Pancreas (tissue), 10 donors: ENCODE measurements at regions not wholly inside any gene's neighbourhood (a gene's known extent, or its start where the extent isn't known, plus 50 kb on each side); places are given as distances from the start of the nearest gene placed in this dataset.

Source experiments
- ATAC-seq, 4 donors: fragments of 200-7000 bp; cut with Tn5 transposase; one replicate each; pipeline versions ENCODE4 v1.8.0 to v1.9.1; 2020; ENCODE audit warnings: mild to moderate bottlenecking in 4 of 4, moderate library complexity in 4 of 4
- DNase-seq, 6 donors: peaks; one replicate each; pipeline ENCODE4 v3.0.0-alpha.2; 2020
- FAIRE-seq: peaks from 2 replicates; lab custom pipeline; 2012; peaks lifted over from hg19 to GRCh38; lab: Jason Lieb, UNC
- H3K27ac ChIP-seq, 4 donors: fragments of 200-600 bp; sonication (generic); 1 replicate in 3 of 4; 2 replicates in 1 of 4; pipeline versions ENCODE4 v1.5.0 to v1.8.0; 2020
- H3K27me3 ChIP-seq, 4 donors: fragments of 200-600 bp; one replicate each; pipeline ENCODE4 v1.8.0; 2021
- H3K36me3 ChIP-seq, 3 donors: fragments of 200-600 bp; sonication (generic) in 1 of 3; one replicate each; pipeline versions ENCODE4 v1.5.0 to v1.8.0; 2020 to 2021
- H3K4me1 ChIP-seq, 3 donors: fragments of 200-600 bp; one replicate each; pipeline ENCODE4 v1.8.0; 2021
- H3K4me3 ChIP-seq, 4 donors: fragments of 200-600 bp; sonication (generic) in 2 of 4; one replicate each; pipeline versions ENCODE4 v1.5.0 to v1.8.0; 2020 to 2021
- H3K9me3 ChIP-seq, 4 donors: fragments of 200-600 bp; one replicate each; pipeline ENCODE4 v1.8.0; 2021
- WGBS, 2 donors: extraction: QIAGEN DNeasy Blood & Tissue Kit; methylation state at CpG; one replicate each; pipeline ENCODE4 v1.1.7; 2013; 5-methylcytosine and 5-hydroxymethylcytosine counted together
- intact Hi-C, 3 donors: fragments of 100-400 bp; cut with DNase I; formaldehyde crosslinking; loops; one replicate each; pipeline versions ENCODE4 v1.11.1 to v1.14.2; 2022
- TF ChIP-seq, protein P1 (sequence below), 4 donors: fragments of 200-600 bp; sonication (generic) in 3 of 4; IDR thresholded peaks; one replicate each; pipeline versions ENCODE4 v1.5.0 to v1.8.0; 2021; ENCODE audit warnings: antibody characterized with exemption in 4 of 4
- donor health status: healthy with polysubstance abuse.
- donor health status: DM: no; HTN: no; CAD: no; lungs with moderate emphysema.
- donor health status: DM: no; HTN: no; CAD: no.
- donor health status: control.
- donor health status: control.
- donor health status: Bipolar disorder and iron deficiency.
- donor health status: DM: yes; HTN: yes; CAD: no.
- donor health status: DM: no; HTN: no; CAD: no.
- donor health status: DM: no; HTN: no; CAD: no.
- donor health status: DM: yes; HTN: yes; CAD: no.

DNA sequence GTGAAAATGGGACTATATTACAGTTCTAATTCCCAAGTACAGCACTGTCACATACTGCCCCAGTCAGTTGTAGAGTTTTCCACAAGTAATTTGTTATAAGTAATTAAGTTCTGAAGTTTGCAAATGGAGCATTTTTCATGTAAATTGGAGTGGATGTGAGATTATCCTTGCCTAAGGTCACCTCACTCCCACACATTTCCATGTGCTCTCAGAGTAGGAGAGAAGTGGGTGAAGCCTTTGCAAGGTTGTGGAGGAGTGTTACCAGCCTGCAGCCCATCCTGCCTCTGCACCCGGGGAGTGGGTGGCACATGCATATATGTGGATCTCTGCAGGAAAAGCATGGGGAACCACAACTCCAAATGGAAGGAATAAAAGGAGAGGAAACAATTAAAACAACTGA lies 169.8 kb downstream of the CD47 start:
- Histone ChIP-seq H3K36me3 (no peaks in the 10 kb centered on the region), H3K27me3 (no peaks in the 10 kb centered on the region), H3K4me1 (no peaks in the 10 kb centered on the region), H3K9me3 (no peaks in the 10 kb centered on the region), H3K4me3 (no peak overlapping the region), H3K27ac (no peak overlapping the region)
- ATAC-seq = no peak
- TF ChIP-seq, protein P1, sequence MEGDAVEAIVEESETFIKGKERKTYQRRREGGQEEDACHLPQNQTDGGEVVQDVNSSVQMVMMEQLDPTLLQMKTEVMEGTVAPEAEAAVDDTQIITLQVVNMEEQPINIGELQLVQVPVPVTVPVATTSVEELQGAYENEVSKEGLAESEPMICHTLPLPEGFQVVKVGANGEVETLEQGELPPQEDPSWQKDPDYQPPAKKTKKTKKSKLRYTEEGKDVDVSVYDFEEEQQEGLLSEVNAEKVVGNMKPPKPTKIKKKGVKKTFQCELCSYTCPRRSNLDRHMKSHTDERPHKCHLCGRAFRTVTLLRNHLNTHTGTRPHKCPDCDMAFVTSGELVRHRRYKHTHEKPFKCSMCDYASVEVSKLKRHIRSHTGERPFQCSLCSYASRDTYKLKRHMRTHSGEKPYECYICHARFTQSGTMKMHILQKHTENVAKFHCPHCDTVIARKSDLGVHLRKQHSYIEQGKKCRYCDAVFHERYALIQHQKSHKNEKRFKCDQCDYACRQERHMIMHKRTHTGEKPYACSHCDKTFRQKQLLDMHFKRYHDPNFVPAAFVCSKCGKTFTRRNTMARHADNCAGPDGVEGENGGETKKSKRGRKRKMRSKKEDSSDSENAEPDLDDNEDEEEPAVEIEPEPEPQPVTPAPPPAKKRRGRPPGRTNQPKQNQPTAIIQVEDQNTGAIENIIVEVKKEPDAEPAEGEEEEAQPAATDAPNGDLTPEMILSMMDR (IDR thresholded peaks at IDR 0.05) = no peak
- intact Hi-C loops = no loop called here
- DNase-seq = no peak
- WGBS, 2 donors = 79 to 95% methylated on average over 1 of the region's 1 CpG
- FAIRE-seq = no peak

DNA sequence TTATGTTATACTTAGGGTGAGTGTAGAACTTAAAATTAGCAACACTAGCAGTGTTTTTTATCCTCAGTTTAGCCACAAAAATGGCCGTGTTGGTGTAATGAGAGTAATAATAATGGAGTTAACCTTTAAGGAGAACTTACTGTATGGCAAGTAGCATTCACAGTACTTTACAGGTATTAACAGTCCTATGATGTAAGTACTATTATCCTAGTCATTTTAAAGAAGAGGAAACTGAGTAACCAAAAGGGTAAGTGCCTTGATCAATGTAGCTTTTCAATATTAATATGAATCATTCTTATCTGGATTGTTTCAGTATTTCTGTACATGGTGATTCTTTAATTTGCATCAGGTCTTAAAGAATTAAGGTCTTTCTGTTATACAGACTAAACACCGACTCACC lies 170.3 kb downstream of the CD47 start:
- WGBS, 2 donors = 70 to 74% methylated on average over 2 of the region's 2 CpGs
- H3K9me3 ChIP-seq = no peaks in the 10 kb centered on the region
- H3K27ac ChIP-seq = no peak overlapping the region
- TF ChIP-seq, protein P1 (IDR thresholded peaks at IDR 0.05) = no peak
- no peaks in the 10 kb centered on the region for H3K36me3 ChIP-seq
- no peak overlapping the region for H3K4me3 ChIP-seq
- DNase-seq = no peak
- intact Hi-C loops = no loop called here
- no peak for ATAC-seq
- FAIRE-seq = no peak
- H3K4me1 ChIP-seq = no peaks in the 10 kb centered on the region
- H3K27me3 ChIP-seq = no peaks in the 10 kb centered on the region

DNA sequence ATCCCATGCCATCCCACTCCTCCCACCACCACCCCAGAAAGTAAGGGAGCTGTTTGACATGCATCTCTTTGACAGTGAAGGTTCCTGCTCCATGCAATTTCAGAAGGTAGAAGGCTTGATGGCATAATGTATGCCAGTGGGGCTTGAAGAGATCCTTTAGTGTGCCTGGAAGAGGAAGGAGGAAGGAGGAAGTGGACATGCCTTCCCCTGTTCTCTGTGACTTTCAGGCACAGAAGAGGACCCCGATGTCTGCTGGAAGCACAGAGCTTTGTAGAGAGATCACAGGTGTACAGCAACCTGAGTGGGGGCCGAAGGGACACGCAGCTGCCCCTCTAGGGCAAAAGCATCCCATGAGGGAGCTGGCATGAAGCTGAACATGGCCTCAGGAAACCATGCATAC lies 171.6 kb downstream of the CD47 start:
- FAIRE-seq = no peak
- no peak for ATAC-seq
- Histone ChIP-seq H3K27me3 (no peaks in the 10 kb centered on the region), H3K4me3 (no peak overlapping the region), H3K27ac (no peak overlapping the region), H3K9me3 (no peaks in the 10 kb centered on the region), H3K4me1 (no peaks in the 10 kb centered on the region), H3K36me3 (no peaks in the 10 kb centered on the region)
- TF ChIP-seq, protein P1 (IDR thresholded peaks at IDR 0.05) = no peak
- DNase-seq = no peak
- 57 to 73% methylated on average over 3 of the region's 3 CpGs for WGBS, 2 donors
- intact Hi-C loops = no loop called here

DNA sequence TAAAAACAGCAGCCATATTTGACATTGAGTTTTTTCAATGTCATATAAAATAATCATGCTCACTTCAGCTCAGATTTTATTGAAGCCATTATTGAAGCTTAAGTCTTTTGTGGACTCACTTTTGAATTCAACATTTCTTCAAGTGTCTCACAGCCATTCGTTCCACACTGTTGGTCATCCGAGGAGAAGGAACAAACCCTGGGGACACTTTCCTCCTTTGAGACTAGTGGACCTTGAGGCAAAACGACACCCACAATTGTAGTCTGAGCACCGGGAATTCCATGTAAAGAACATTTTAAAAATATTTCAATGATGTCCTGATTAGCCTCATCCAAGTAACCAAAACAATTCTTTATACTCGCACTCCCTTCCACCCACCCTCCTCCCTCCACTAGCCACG lies 174.7 kb downstream of the CD47 start:
- WGBS, 2 donors = 71 to 78% methylated on average over 6 of the region's 6 CpGs
- Histone ChIP-seq H3K9me3 (no peaks in the 10 kb centered on the region), H3K27me3 (no peaks in the 10 kb centered on the region), H3K27ac (no peak overlapping the region), H3K4me1 (no peaks in the 10 kb centered on the region), H3K4me3 (no peak overlapping the region), H3K36me3 (no peaks in the 10 kb centered on the region)
- FAIRE-seq (no peak), ATAC-seq (no peak), DNase-seq (no peak)
- intact Hi-C loops = no loop called here
- TF ChIP-seq, protein P1 (IDR thresholded peaks at IDR 0.05) = no peak

DNA sequence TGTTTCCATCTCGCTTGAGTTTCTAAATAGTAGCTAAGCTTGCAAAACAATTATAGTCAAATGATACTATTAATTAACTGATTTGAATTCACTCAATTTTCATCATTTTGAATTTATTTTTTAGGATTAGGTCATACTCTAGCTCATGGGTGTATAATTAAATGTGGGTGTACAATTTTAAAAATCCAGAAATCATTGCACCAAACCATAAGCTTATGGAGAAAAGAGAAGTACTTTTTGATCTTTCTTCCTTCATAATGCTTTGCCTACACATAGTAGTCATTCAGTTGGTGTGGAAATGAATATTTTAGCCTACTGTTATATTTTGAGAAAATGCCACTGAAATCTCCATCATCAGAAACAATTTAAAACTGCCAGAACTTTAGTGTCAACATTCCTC lies 175.1 kb downstream of the CD47 start:
- H3K27me3 ChIP-seq = no peaks in the 10 kb centered on the region
- intact Hi-C loops = no loop called here
- TF ChIP-seq, protein P1 (IDR thresholded peaks at IDR 0.05) = no peak
- H3K4me1 ChIP-seq = no peaks in the 10 kb centered on the region
- no peaks in the 10 kb centered on the region for H3K9me3 ChIP-seq
- DNase-seq = no peak
- no peak overlapping the region for H3K4me3 ChIP-seq
- H3K27ac ChIP-seq = no peak overlapping the region
- no peaks in the 10 kb centered on the region for H3K36me3 ChIP-seq
- no peak for ATAC-seq
- no peak for FAIRE-seq
- WGBS, 2 donors = 95 to 100% methylated on average over 1 of the region's 1 CpG
